ENCODE measurements at regions not wholly inside any gene's neighbourhood (a gene's known extent, or its start where the extent isn't known, plus 50 kb on each side); places are given as distances from the start of the nearest gene placed in this dataset.
"Not testable (repeated sequence)": the region's sequence is repeated elsewhere in the genome, so short reads cannot be mapped to it uniquely, and the experiment has no call there.

- no peak overlapping the region for H3K4me3 ChIP-seq
- no peak for TF ChIP-seq CTCF (IDR thresholded peaks at IDR 0.05)
- H3K36me3 ChIP-seq, result no peaks in the 10 kb centered on the region
- no peak overlapping the region for H3K27ac ChIP-seq
- DNase-seq, result no peak
- H3K4me1 ChIP-seq, result no peaks in the 10 kb centered on the region
- intact Hi-C loops (cut with DNase I), result no loop called here
- H3K9me3 ChIP-seq, result no peaks in the 10 kb centered on the region
- H3K9ac ChIP-seq (ENCODE audit: low read depth in 2 of 2, low read length in 2 of 2), result no peak overlapping the region
- H3K27me3 ChIP-seq, result no peaks in the 10 kb centered on the region
Observed at GRCh38 chr5:176754376-176754973, 55.9 kb upstream of the UNC5A start.

- H3K27me3 ChIP-seq; H3K36me3 ChIP-seq; H3K4me3 ChIP-seq; intact Hi-C loops (cut with DNase I); H3K9me3 ChIP-seq; H3K9ac ChIP-seq (ENCODE audit: low read depth in 2 of 2, low read length in 2 of 2); H3K4me1 ChIP-seq; H3K27ac ChIP-seq: not testable (repeated sequence)
- DNase-seq, result peak; percentile 2
Observed at GRCh38 chr5:176755593-176755992, 54.8 kb upstream of the UNC5A start.

- H3K4me3 ChIP-seq; H3K27ac ChIP-seq; intact Hi-C loops (cut with DNase I); H3K9ac ChIP-seq (ENCODE audit: low read depth in 2 of 2, low read length in 2 of 2); H3K4me1 ChIP-seq; H3K36me3 ChIP-seq; H3K9me3 ChIP-seq; DNase-seq; H3K27me3 ChIP-seq: not testable (repeated sequence)
Observed at GRCh38 chr5:176757569-176757968, 52.8 kb upstream of the UNC5A start.
